Osteocyte (in vitro differentiated cells): ENCODE measurements at regions not wholly inside any gene's neighbourhood (a gene's known extent, or its start where the extent isn't known, plus 50 kb on each side); places are given as distances from the start of the nearest gene placed in this dataset.

Experiments used
- DNase-seq: peaks from one replicate; pipeline ENCODE4 v3.0.0; 2021; ENCODE audit warnings: mixed read lengths; ENCODE audit not compliant: unreplicated experiment; ENCODE audit errors: extremely low spot score
- H3K27ac Mint-ChIP-seq: one replicate; pipeline ENCODE4 v1.8.0; 2021; ENCODE audit warnings: mild to moderate bottlenecking, mixed read lengths; ENCODE audit not compliant: unreplicated experiment
- H3K27me3 Mint-ChIP-seq: one replicate; pipeline ENCODE4 v1.8.0; 2021; ENCODE audit warnings: mixed read lengths; ENCODE audit not compliant: unreplicated experiment
- H3K36me3 Mint-ChIP-seq: one replicate; pipeline ENCODE4 v1.8.0; 2021; ENCODE audit warnings: mixed read lengths; ENCODE audit not compliant: unreplicated experiment
- H3K4me1 Mint-ChIP-seq: one replicate; pipeline ENCODE4 v1.8.0; 2021; ENCODE audit warnings: mixed read lengths; ENCODE audit not compliant: unreplicated experiment
- H3K4me3 Mint-ChIP-seq: one replicate; pipeline ENCODE4 v1.8.0; 2021; ENCODE audit warnings: mild to moderate bottlenecking, moderate library complexity, mixed read lengths; ENCODE audit not compliant: unreplicated experiment
- H3K9me3 Mint-ChIP-seq: one replicate; pipeline ENCODE4 v1.8.0; 2021; ENCODE audit warnings: mixed read lengths; ENCODE audit not compliant: unreplicated experiment
- CTCF ChIP-seq: fragments of 200-600 bp; sonication (generic); IDR thresholded peaks from 2 replicates; pipeline ENCODE4 v1.5.0; 2021; ENCODE audit warnings: antibody characterized with exemption, mild to moderate bottlenecking, moderate library complexity

GRCh38 chr13:87042946-87043345 is 628.2 kb upstream of the SLITRK5 start:
- Mint-ChIP-seq H3K9me3 (peaks cover 19% of the 10 kb centered on the region), H3K4me1 (no peaks in the 10 kb centered on the region), H3K27me3 (no peaks in the 10 kb centered on the region), H3K36me3 (no peaks in the 10 kb centered on the region), H3K4me3 (no peak overlapping the region), H3K27ac (no peak overlapping the region)
- TF ChIP-seq CTCF = no peak
- DNase-seq = no peak

DNA sequence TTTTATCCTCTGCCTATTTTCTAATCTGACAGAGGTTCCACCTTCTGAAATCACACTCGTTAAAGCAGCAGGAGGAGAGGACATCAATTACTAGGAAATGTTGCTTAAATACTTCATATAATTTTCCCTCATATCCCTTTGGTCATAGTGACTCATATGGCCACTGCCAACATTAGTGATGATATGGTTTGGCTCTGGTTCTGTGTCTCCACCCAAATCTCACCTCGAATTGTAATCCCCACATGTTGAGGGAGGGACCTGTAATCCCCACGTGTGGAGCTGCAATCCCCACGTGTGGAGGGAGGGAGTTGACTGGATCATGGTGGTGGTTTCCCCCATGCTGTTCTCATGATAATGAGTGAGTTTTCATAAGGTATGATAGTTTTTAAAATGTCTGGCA is 618.4 kb upstream of the SLITRK5 start:
- H3K27ac Mint-ChIP-seq = no peak overlapping the region
- H3K4me1 Mint-ChIP-seq = peaks cover 7% of the 10 kb centered on the region
- H3K27me3 Mint-ChIP-seq = no peaks in the 10 kb centered on the region
- no peak for TF ChIP-seq CTCF
- H3K9me3 Mint-ChIP-seq = peaks cover 9% of the 10 kb centered on the region
- no peak for DNase-seq
- H3K36me3 Mint-ChIP-seq = no peaks in the 10 kb centered on the region
- no peak overlapping the region for H3K4me3 Mint-ChIP-seq

GRCh38 chr13:87057807-87058520 is 613.2 kb upstream of the SLITRK5 start:
- H3K36me3 Mint-ChIP-seq = no peaks in the 10 kb centered on the region
- H3K27ac Mint-ChIP-seq = peak overlapping the region; percentile 38
- H3K4me3 Mint-ChIP-seq = no peak overlapping the region
- no peak for TF ChIP-seq CTCF
- no peaks in the 10 kb centered on the region for H3K27me3 Mint-ChIP-seq
- H3K9me3 Mint-ChIP-seq = peaks cover 4% of the 10 kb centered on the region
- DNase-seq = no peak
- peaks cover 14% of the 10 kb centered on the region for H3K4me1 Mint-ChIP-seq

DNA sequence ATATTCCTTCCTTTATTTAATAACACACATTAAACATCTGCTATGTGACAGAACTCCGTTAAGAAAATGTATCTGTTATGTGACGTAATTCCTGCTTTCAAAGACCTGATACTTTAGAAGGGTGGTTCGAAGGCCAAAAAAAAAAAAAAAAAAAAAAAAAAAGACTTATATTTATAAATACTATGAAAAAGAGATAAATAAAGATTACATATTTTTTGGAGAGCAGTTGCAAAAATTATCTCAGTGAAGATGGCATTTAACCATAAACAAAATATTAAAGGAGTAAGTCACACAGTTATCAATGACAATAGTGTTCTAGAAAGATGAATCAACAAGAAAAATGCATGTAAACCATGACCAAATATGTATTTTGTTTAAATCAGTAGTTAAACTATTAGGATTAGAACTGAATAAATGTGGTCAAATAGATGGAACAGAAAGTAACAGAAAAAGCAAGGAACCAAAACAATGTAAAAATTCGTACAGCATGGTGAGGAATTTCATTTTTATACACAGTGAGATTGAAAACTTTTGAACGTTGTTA is 612.3 kb upstream of the SLITRK5 start:
- TF ChIP-seq CTCF = no peak
- no peaks in the 10 kb centered on the region for H3K27me3 Mint-ChIP-seq
- DNase-seq = no peak

GRCh38 chr13:87078947-87079795 is 592.0 kb upstream of the SLITRK5 start:
- H3K4me3 Mint-ChIP-seq = no peak overlapping the region
- TF ChIP-seq CTCF = no peak
- H3K27me3 Mint-ChIP-seq = no peaks in the 10 kb centered on the region
- DNase-seq = no peak
- H3K27ac Mint-ChIP-seq = no peak overlapping the region
- H3K9me3 Mint-ChIP-seq = peaks cover 3% of the 10 kb centered on the region
- no peaks in the 10 kb centered on the region for H3K4me1 Mint-ChIP-seq
- no peaks in the 10 kb centered on the region for H3K36me3 Mint-ChIP-seq

More for the DNA sequence above, 612.3 kb upstream of the SLITRK5 start:
- H3K4me1 Mint-ChIP-seq = peaks cover 14% of the 10 kb centered on the region
- H3K4me3 Mint-ChIP-seq = no peak overlapping the region
- H3K36me3 Mint-ChIP-seq = no peaks in the 10 kb centered on the region
- H3K9me3 Mint-ChIP-seq = no peaks in the 10 kb centered on the region
- no peak overlapping the region for H3K27ac Mint-ChIP-seq
